Activated CD8-positive, alpha-beta memory T cell treated with anti-CD3 and anti-CD28 coated beads, Interleukin-2, amount 50 U/mL, for 1 hour (primary cell): ENCODE measurements at regions not wholly inside any gene's neighbourhood (a gene's known extent, or its start where the extent isn't known, plus 50 kb on each side); places are given as distances from the start of the nearest gene placed in this dataset.
A peak's percentile ranks its signal among the peaks of the same experiment; 100 is the strongest.
"Not testable (repeated sequence)": the region's sequence is repeated elsewhere in the genome, so short reads cannot be mapped to it uniquely, and the experiment has no call there.

Source experiments
- DNase-seq: peaks from one replicate; pipeline ENCODE4 v3.0.0-alpha.2; 2020; ENCODE audit errors: extremely low read depth

GRCh38 chr7:67359900-67360299 lies 363.3 kb downstream of the TYW1 start:
- DNase-seq, result no peak

DNA sequence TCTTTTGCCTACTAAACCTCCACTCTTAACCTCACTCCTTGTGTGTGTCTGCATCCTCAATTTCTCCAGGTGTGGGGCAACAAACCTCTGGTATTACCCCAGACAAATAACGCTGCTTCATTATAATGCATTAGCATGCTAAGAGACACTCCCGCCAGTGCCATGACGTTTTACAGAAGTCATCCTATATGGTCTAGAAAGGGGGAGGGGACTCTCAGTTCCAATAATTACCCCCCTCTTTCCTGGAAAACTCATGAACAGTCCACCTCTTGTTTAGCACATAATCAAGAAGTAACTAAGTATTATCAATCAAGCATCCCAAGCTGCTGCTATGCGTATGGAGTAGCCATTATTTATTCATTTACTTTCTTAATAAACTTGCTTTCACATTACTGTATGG lies 364.5 kb downstream of the TYW1 start:
- no peak for DNase-seq

DNA sequence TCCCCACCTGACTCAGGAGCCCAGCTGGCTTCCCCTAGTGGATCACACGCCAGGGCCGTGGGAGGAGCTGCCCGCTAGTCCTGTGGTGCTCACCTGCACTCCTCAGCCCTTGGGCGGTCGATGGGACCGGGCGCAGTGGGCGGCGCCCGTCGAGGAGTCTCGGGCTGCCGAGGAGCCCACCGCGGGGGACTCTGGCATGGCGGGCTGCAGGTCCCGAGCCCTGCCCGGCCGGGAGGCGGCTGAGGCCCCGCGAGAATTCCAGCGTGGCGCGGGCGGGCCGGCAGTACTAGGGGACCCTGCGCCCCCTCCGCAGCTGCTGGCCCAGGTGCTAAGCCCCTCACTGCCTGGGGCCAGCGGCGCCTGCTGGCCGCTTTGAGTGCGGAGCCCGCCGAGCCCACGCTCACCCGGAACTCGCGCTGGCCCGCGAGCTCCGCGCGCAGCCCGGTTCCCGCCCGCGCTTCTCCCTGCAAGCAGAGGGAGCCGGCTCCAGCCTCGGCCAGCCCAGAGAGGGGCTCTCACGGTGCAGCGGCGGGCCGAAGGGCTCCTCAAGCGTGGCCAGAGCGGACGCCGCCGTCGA lies 367.9 kb downstream of the TYW1 start:
- no peak for DNase-seq

- DNase-seq, result peak; percentile 7
Measured at GRCh38 chr7:67371429-67372305, 375.0 kb downstream of the TYW1 start.

DNA sequence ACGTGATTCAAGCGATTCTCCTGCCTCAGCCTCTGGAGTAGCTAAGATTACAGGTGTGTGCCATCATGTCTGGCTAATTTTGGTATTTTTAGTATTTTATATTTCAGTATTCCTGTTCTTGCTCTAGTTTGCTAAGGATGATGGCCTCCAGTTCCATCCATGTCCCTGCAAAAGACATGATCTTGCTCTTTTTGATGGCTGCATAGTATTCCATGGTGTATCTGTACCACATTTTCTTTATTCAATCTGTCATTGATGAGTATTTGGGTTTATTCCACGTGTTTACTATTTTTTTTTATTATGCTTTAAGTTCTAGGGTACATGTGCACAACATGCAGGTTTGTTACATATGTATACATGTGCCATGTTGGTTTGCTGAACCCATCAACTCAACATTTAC lies 376.8 kb downstream of the TYW1 start:
- not testable (repeated sequence) for DNase-seq

- DNase-seq, result no peak
Measured at GRCh38 chr7:67375427-67375826, 378.8 kb downstream of the TYW1 start.

DNA sequence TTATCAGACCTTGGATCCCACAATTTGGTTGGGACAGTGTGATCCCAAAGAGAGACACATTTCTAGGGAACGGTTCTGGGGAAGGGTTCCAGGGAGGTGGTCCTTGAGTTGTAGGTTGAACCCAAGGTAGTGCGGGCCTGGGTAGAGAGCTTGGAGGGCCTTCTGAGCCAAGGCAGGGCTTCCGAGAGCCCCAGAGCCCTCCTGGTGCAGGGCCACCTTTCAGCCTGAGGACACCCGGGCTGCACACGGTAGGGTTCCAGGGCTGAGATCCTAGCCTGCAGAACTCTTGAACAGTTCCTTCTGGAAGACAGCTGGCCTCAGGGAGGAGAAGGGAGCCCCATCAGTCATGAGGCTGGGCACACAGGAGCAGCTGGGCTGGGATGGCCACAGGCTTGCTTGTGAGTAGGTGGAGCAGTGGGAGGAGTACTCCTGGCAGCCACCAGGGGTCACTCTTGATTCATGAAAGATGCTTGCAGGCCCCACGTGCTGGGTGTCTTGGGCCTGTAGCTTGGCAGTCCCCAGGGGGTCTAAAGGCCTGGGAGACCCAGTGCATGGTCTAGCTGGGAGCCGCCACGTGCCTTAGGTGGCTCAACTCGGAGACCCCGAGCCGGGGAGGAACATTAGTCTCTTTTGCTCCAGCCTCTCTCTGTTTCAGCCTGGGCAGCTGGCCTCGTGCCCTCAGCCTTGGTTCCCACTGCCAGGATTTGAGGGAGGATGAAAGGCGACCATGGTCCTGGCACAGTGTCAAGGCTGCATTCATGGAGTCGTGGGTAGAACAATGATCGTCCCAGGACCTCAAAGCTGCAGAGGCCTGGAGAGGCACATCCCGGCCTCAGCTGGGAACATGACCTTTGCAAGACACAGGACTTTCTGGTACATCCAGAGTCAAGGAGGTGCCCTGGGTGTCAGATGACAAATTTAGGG lies 381.6 kb downstream of the TYW1 start:
- no peak for DNase-seq

- no peak for DNase-seq
Measured at GRCh38 chr7:67380326-67380725, 383.7 kb downstream of the TYW1 start.

DNA sequence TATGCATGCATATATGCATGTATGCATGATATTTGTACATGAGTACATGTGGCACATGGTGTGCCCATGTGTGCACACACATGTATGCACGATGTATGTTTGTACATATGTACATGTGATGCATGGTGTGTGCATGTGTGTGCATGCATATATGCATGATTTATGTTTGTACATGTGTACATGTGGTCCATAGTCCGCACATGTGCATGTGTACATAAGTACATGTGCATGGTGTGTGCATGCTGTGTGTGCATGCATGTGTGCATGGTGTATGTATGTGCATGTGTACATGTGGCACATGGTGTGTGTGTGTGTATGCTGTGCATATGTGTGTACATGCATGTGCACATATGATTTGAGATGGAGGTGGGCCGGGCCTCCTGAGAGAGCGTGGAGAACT lies 384.2 kb downstream of the TYW1 start:
- DNase-seq, result no peak

- DNase-seq, result no peak
Measured at GRCh38 chr7:67387851-67388250, 391.2 kb downstream of the TYW1 start.

DNA sequence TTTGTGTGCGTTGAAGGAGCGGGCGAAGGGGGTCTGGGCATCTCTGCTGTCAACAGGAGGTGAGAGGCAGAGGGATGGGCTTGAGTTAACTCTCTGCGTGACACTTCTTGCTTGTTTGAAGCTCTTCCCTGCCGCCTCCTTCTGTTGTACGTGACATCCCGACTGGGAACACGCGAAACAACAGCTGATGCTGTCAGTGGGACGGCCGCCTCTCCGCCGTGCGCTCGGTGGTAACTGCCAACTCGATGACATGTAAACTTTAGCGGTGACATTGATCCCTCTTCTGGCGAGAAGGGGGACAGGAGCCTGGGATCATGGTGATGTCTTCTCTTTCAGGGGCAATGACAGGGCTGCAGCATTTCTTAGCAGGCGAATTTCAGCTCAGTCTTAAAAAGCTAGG lies 394.5 kb downstream of the TYW1 start:
- no peak for DNase-seq

- DNase-seq, result no peak
Measured at GRCh38 chr7:67392596-67393438, 396.2 kb downstream of the TYW1 start.

DNA sequence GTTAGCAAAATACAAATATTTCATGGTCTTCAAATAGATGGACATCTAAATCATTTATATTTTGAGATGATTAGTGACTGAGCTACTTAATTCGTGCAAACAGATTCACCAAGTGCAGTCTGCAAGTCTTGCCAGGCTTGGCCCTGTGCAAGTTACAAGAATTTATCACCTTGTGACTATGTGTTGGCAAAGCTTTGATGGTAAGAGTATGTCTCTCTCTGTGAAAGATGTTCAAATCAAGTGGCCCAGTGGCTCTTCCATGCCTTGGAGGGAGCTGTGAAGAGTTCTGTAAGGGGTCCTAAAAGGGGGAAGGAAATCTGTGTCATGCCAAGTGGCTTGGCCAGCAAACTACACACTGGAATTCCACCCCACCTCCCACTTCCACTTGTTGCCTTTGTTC lies 397.3 kb downstream of the TYW1 start:
- DNase-seq, result no peak

- no peak for DNase-seq
Measured at GRCh38 chr7:67398916-67399315, 402.3 kb downstream of the TYW1 start.

DNA sequence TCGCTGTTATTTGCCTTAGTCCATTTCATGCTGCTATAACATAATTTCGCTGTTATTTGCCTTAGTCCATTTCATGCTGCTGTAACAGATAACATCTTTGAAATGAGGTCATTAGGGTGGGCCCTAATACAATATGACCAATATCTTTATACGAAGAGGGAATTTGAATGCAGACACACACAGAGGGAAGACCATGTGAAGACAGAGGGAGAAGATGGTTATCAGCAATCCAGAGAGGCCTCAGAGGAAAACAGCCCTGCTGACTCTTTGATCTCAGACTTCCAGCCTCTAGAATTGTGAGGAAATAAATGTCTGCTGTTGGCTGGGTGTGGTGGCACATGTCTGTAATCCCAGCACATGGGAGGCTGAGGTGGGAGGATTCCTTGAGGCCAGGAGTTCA lies 404.9 kb downstream of the TYW1 start:
- no peak for DNase-seq

- no peak for DNase-seq
Measured at GRCh38 chr7:67402280-67402679, 405.6 kb downstream of the TYW1 start.

DNA sequence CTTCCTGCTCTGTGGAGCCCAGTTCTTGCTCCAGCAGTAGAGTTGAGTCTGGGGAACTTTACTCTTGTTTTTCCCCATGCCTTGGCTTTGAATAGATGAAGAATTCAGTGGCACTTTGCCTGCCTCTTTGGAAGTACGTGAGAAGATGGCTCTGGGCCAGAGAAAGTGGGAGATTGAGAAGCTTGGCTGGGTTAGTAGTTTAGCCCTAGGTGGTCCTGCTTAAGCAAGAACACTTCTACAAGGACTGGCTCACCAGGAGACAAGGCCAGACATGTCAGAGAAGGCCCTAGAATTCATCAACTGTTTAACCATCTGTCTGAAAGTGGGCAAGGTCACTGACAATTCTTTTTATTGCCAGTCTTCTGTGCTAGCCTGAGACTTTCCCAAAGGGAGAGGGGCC lies 410.3 kb downstream of the TYW1 start:
- no peak for DNase-seq

- no peak for DNase-seq
Measured at GRCh38 chr7:67407392-67408071, 410.9 kb downstream of the TYW1 start.

DNA sequence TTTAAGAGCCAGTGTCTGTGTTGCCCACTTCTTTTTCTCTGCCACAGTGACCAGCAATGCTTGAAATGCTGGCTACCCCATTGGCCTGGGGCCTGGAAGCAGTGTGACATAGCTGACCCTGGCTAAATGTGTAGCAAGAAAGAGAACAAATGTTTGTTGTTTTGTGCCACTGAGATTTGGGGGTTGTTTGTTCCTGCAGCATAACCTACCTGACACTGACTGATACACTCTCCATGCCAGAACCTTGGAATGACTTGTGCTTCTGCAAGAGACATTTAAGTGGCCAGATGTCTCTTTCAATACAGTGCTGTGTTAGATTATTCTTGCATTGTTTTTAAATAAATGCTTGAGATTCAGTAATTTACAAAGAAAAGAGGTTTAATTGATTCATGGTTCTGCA lies 411.5 kb downstream of the TYW1 start:
- DNase-seq, result no peak

GRCh38 chr7:67413670-67414069 lies 417.0 kb downstream of the TYW1 start:
- DNase-seq, result no peak

- no peak for DNase-seq
Measured at GRCh38 chr7:67414858-67415257, 418.2 kb downstream of the TYW1 start.
